ENCODE measurements at regions not wholly inside any gene's neighbourhood (a gene's known extent, or its start where the extent isn't known, plus 50 kb on each side); places are given as distances from the start of the nearest gene placed in this dataset.
A peak's percentile ranks its signal among the peaks of the same experiment; 100 is the strongest.

GRCh38 chr2:237024255-237024654, 61.4 kb upstream of the COPS8 start:
- ATAC-seq (no peak), DNase-seq (no peak)
- Histone ChIP-seq H3K36me3 (no peaks in the 10 kb centered on the region), H3K27me3 (no peaks in the 10 kb centered on the region), H3K9me3 (peaks cover 0 to 8% (median 0%) of the 10 kb centered on the region in 12 donors), H3K4me1 (peaks cover 0 to 9% (median 0%) of the 10 kb centered on the region in 12 donors), H3K4me3 (no peak overlapping the region), H3K27ac (no peak overlapping the region)
- intact Hi-C loops (cut with DNase I) = loop anchor here in 4 of 10 donors (2.0 to 10.0 kb wide), 3 partner anchors 449 to 669 kb away; partner anchors contain the start of gene ACKR3 (in 3 of the 4)
- TF ChIP-seq, protein P1, sequence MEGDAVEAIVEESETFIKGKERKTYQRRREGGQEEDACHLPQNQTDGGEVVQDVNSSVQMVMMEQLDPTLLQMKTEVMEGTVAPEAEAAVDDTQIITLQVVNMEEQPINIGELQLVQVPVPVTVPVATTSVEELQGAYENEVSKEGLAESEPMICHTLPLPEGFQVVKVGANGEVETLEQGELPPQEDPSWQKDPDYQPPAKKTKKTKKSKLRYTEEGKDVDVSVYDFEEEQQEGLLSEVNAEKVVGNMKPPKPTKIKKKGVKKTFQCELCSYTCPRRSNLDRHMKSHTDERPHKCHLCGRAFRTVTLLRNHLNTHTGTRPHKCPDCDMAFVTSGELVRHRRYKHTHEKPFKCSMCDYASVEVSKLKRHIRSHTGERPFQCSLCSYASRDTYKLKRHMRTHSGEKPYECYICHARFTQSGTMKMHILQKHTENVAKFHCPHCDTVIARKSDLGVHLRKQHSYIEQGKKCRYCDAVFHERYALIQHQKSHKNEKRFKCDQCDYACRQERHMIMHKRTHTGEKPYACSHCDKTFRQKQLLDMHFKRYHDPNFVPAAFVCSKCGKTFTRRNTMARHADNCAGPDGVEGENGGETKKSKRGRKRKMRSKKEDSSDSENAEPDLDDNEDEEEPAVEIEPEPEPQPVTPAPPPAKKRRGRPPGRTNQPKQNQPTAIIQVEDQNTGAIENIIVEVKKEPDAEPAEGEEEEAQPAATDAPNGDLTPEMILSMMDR (IDR thresholded peaks at IDR 0.05) = no peak
- no peak for TF ChIP-seq POLR2A (IDR thresholded peaks at IDR 0.05)

DNA sequence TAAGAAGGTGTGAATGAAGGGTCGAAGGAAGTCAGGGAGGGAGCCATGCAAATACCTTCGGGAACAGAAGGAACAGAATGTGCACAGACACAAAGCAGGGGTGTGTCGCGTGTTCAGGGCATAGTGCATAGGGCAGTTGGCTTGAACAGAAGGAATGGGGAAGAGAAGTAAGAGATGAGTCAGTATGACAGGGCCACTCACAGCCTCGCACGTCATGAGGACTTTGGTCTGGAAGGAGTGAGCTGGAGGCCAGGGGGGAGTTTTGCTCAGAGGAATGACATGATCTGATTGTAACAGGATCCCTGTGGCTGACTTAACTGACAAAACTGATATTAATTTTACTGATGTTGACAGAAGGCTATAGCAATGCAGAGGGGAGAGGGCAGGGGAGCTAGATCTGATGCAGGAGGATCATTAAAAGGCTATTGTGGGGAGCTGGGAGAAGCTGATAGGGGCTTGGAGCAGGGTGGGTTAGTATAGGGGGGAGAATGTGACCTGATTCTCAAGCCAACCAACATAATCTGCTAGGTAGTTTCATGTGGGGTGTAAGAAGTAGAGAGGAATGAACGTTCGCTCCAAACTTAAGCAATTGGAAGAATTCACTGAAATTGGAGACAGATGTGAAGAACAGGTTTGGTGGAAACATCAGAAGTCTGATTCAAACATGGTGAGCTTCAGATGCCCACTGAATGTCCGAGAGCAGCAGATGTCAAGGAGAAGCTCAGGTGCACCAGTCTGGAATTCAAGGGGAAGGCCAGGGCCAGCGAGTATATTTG, 60.4 kb upstream of the COPS8 start:
- no peak for DNase-seq
- H3K36me3 ChIP-seq = no peaks in the 10 kb centered on the region
- 91 to 94% (median 93%) methylated on average over 10 of the region's 10 CpGs for WGBS, 4 donors
- peaks cover 0 to 9% (median 0%) of the 10 kb centered on the region in 12 donors for H3K4me1 ChIP-seq
- no peak overlapping the region for H3K27ac ChIP-seq
- no peaks in the 10 kb centered on the region for H3K27me3 ChIP-seq
- ATAC-seq = peak in 1 of 4 donors; percentile 36
- H3K9me3 ChIP-seq = peaks cover 0 to 8% (median 0%) of the 10 kb centered on the region in 12 donors
- no peak for TF ChIP-seq POLR2A (IDR thresholded peaks at IDR 0.05)
- TF ChIP-seq, protein P1 (IDR thresholded peaks at IDR 0.05) = no peak
- H3K4me3 ChIP-seq = no peak overlapping the region
- intact Hi-C loops (cut with DNase I) = loop anchor here in 8 of 10 donors (2.0 to 10.0 kb wide), 7 partner anchors 450 to 673 kb away; partner anchors contain the start of gene ACKR3 (in 6 of the 8)

GRCh38 chr2:237026981-237027711, 58.5 kb upstream of the COPS8 start:
- no peak overlapping the region for H3K4me3 ChIP-seq
- H3K4me1 ChIP-seq = peaks cover 0 to 9% (median 0%) of the 10 kb centered on the region in 12 donors
- H3K9me3 ChIP-seq = peaks cover 0 to 8% (median 0%) of the 10 kb centered on the region in 12 donors
- TF ChIP-seq, protein P1 (IDR thresholded peaks at IDR 0.05) = peak; percentile 62 to 94 (median 86)
- no peak for TF ChIP-seq POLR2A (IDR thresholded peaks at IDR 0.05)
- no peaks in the 10 kb centered on the region for H3K36me3 ChIP-seq
- no peaks in the 10 kb centered on the region for H3K27me3 ChIP-seq
- peak; percentile 87 to 92 (median 92) for ATAC-seq
- intact Hi-C loops (cut with DNase I) = loop anchor here (1.0 to 10.0 kb wide), 13 partner anchors 452 to 675 kb away; partner anchors contain the start of gene ACKR3 (in 8 of the 10)
- 52 to 64% (median 54%) methylated on average over 8 of the region's 8 CpGs for WGBS, 4 donors
- peak; percentile 62 to 82 (median 65) for DNase-seq
- no peak overlapping the region for H3K27ac ChIP-seq

- Histone ChIP-seq H3K4me1 (peaks cover 0 to 9% (median 0%) of the 10 kb centered on the region in 12 donors), H3K27me3 (no peaks in the 10 kb centered on the region), H3K4me3 (no peak overlapping the region), H3K27ac (no peak overlapping the region), H3K36me3 (no peaks in the 10 kb centered on the region), H3K9me3 (peaks cover 0 to 8% (median 0%) of the 10 kb centered on the region in 12 donors)
- TF ChIP-seq, protein P1 (IDR thresholded peaks at IDR 0.05) = no peak
- TF ChIP-seq POLR2A (IDR thresholded peaks at IDR 0.05) = no peak
- DNase-seq (no peak), ATAC-seq (no peak)
- intact Hi-C loops (cut with DNase I) = loop anchor here (1.0 to 10.0 kb wide), 14 partner anchors 453 to 676 kb away; partner anchors contain the start of gene ACKR3 (in 8 of the 10)
- WGBS, 4 donors = 56 to 60% (median 59%) methylated on average over 5 of the region's 5 CpGs
Measured at GRCh38 chr2:237027712-237028029, 58.0 kb upstream of the COPS8 start.
